Brain microvascular endothelial cell (primary cell): ENCODE measurements at regions not wholly inside any gene's neighbourhood (a gene's known extent, or its start where the extent isn't known, plus 50 kb on each side); places are given as distances from the start of the nearest gene placed in this dataset.

Experiments used
- DNase-seq: peaks from one replicate; pipeline ENCODE4 v3.0.0-alpha.2; 2020
- H3K27ac ChIP-seq: fragments of 250-450 bp; sonication (Bioruptor Pico); 2 replicates; pipeline ENCODE4 v1.5.1; 2020; ENCODE audit warnings: mild to moderate bottlenecking, moderate library complexity
- H3K27me3 ChIP-seq: fragments of 250-450 bp; sonication (Bioruptor Pico); replicated peaks from 2 replicates; pipeline ENCODE4 v1.5.1; 2020; ENCODE audit warnings: mild to moderate bottlenecking
- H3K36me3 ChIP-seq: fragments of 250-450 bp; sonication (Bioruptor Pico); replicated peaks from 2 replicates; pipeline ENCODE4 v1.5.1; 2020; ENCODE audit warnings: mild to moderate bottlenecking
- H3K4me3 ChIP-seq: 2 replicates; pipeline ENCODE4 v1.5.1; 2011; ENCODE audit warnings: low read depth, mild to moderate bottlenecking, control low read depth, low read length, moderate library complexity
- in situ Hi-C: cut with HindIII; loops from 2 replicates; pipeline ENCODE4 v1.10.0; 2017; ENCODE audit warnings: low sequenced_read_pairs, low pct_ligation_motif_present
- TF ChIP-seq, protein P1 (sequence below): IDR thresholded peaks from 2 replicates; pipeline ENCODE4 v1.5.1; 2011; ENCODE audit warnings: low read depth, mild to moderate bottlenecking, moderate library complexity, low read length, control low read depth, inconsistent platforms; ENCODE audit errors: missing control alignments

DNA sequence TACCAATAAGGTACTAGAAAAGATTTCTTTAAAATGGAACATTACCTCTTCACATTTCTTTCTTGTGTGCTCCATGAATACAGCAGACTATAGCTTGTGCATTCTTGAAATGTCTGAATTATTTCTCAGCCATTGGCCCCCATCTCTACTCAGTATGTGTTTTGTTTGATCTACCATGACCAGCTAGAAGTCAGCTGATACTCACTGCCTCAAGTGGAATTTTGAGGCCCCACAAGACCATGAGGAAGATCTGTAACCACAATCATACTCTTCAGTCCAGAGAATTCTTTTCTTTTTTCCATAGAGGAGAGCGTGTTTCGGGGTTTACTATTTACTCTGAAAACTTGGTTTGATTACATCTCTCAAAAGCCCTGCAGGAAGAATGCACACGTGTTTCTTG is 319.1 kb downstream of the TOX3 start:
- H3K27me3 ChIP-seq, result no peaks in the 10 kb centered on the region
- no peak overlapping the region for H3K27ac ChIP-seq
- in situ Hi-C loops, result no loop called here
- H3K36me3 ChIP-seq, result no peaks in the 10 kb centered on the region
- no peak overlapping the region for H3K4me3 ChIP-seq
- TF ChIP-seq, protein P1, sequence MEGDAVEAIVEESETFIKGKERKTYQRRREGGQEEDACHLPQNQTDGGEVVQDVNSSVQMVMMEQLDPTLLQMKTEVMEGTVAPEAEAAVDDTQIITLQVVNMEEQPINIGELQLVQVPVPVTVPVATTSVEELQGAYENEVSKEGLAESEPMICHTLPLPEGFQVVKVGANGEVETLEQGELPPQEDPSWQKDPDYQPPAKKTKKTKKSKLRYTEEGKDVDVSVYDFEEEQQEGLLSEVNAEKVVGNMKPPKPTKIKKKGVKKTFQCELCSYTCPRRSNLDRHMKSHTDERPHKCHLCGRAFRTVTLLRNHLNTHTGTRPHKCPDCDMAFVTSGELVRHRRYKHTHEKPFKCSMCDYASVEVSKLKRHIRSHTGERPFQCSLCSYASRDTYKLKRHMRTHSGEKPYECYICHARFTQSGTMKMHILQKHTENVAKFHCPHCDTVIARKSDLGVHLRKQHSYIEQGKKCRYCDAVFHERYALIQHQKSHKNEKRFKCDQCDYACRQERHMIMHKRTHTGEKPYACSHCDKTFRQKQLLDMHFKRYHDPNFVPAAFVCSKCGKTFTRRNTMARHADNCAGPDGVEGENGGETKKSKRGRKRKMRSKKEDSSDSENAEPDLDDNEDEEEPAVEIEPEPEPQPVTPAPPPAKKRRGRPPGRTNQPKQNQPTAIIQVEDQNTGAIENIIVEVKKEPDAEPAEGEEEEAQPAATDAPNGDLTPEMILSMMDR, result no peak
- DNase-seq, result no peak

DNA sequence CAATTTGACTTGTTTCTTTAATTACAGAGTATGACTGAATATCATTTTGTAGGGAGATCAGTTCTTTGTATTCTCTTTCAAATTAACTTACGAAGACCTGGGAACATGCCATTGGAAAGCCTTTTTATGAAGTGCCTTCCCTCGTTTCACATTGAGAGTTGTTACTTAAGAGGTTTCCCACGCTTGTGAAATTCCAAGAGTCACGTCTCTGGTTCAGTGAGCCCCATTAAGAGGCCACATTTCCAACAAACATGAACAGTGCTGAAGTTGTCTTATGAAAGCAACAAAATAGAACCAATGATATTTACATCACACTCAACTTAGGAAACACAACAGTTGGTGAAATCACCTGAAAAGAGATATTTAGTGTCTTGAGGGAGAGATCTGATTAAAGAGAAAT is 334.1 kb downstream of the TOX3 start:
- H3K27ac ChIP-seq, result no peak overlapping the region
- TF ChIP-seq, protein P1, result no peak
- no peaks in the 10 kb centered on the region for H3K27me3 ChIP-seq
- no peak overlapping the region for H3K4me3 ChIP-seq
- no peaks in the 10 kb centered on the region for H3K36me3 ChIP-seq
- in situ Hi-C loops, result no loop called here
- DNase-seq, result no peak

DNA sequence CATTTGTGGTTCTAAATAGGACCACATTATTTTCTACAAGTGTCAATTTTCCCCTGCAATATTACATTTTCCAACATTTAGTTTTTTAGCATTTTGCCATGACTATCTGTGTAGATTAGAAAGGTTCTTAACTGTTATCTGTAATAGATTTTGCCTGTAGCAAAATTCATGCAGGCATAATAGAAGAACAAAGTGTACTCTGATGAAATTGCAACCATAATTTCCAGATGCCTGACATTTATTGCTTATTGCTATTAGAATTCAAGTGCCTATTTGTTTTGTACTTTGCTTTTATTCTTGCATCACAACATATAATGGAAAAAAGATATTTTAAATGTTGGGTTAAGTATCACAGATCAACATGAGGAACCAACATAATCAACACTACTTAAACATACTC is 337.7 kb downstream of the TOX3 start:
- Histone ChIP-seq H3K4me3 (no peak overlapping the region), H3K36me3 (no peaks in the 10 kb centered on the region), H3K27me3 (no peaks in the 10 kb centered on the region), H3K27ac (no peak overlapping the region)
- TF ChIP-seq, protein P1, result no peak
- DNase-seq, result no peak
- in situ Hi-C loops, result no loop called here

DNA sequence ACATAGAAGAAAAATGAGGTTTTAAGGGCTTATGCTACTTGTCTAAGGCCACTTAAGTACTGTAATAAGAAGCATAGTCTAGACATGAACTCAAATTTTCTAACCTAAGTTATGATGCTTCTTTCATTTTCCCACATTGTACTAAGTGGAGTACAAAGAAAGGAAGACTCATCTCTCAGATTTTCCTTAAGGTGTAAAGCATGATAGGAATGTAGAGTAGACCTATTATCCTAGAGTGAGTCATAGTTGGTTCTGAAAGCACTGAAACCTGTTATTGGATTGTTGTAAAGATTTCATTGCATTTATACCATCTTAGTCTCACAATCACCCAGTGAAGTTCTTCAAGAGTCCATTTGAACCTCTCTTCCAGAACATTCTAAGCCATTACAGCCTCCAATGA is 343.8 kb downstream of the TOX3 start:
- DNase-seq, result no peak
- H3K27ac ChIP-seq, result no peak overlapping the region
- in situ Hi-C loops, result no loop called here
- no peaks in the 10 kb centered on the region for H3K27me3 ChIP-seq
- H3K36me3 ChIP-seq, result no peaks in the 10 kb centered on the region
- H3K4me3 ChIP-seq, result no peak overlapping the region
- TF ChIP-seq, protein P1, result no peak

GRCh38 chr16:52193441-52193840 is 353.5 kb downstream of the TOX3 start:
- Histone ChIP-seq H3K36me3 (no peaks in the 10 kb centered on the region), H3K4me3 (no peak overlapping the region), H3K27me3 (no peaks in the 10 kb centered on the region), H3K27ac (no peak overlapping the region)
- DNase-seq, result no peak
- in situ Hi-C loops, result no loop called here
- TF ChIP-seq, protein P1, result no peak

- no peak overlapping the region for H3K4me3 ChIP-seq
- no peaks in the 10 kb centered on the region for H3K27me3 ChIP-seq
- DNase-seq, result peak; percentile 64
- no peak overlapping the region for H3K27ac ChIP-seq
- TF ChIP-seq, protein P1, result peak; percentile 93
- in situ Hi-C loops, result no loop called here
- H3K36me3 ChIP-seq, result no peaks in the 10 kb centered on the region
These were observed 355.3 kb downstream of the TOX3 start for GRCh38 chr16:52191531-52192134.
